DMS79 treated with DMSO at 0.1 percent for 48 hours (cell line): ENCODE measurements at regions not wholly inside any gene's neighbourhood (a gene's known extent, or its start where the extent isn't known, plus 50 kb on each side); places are given as distances from the start of the nearest gene placed in this dataset.
"Not testable (repeated sequence)": the region's sequence is repeated elsewhere in the genome, so short reads cannot be mapped to it uniquely, and the experiment has no call there.

Experiments used
- DNase-seq: peaks from one replicate; lab custom pipeline; 2025; lab: John Stamatoyannopoulos, UW

- DNase-seq = not testable (repeated sequence)
Observed at GRCh38 chr14:48260394-48261295, 585.2 kb upstream of the MDGA2 start.

GRCh38 chr14:48259876-48260275 is 584.5 kb upstream of the MDGA2 start:
- not testable (repeated sequence) for DNase-seq

- DNase-seq = not testable (repeated sequence)
Observed at GRCh38 chr14:48259232-48259631, 583.8 kb upstream of the MDGA2 start.

DNA sequence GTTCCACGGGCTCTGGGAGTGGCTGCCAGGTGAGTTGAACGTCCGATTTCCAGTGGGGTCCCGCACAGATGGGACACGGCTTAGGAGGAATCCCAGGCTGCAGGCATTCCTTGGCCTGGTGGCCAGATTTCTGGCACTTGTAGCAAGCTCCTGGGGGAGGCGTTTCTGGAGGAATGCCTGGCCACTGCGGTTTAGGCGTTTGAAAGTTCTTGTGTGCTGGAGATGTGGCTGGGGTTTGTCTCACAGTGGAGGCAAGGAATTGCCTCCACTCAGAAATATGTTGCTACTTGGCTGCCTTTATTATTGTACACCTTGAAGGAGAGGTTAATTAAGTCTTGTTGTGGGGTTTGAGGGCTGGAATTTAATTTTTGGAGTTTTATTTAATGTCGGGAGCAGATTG is 583.3 kb upstream of the MDGA2 start:
- not testable (repeated sequence) for DNase-seq

GRCh38 chr14:48253020-48253419 is 577.6 kb upstream of the MDGA2 start:
- DNase-seq = no peak

DNA sequence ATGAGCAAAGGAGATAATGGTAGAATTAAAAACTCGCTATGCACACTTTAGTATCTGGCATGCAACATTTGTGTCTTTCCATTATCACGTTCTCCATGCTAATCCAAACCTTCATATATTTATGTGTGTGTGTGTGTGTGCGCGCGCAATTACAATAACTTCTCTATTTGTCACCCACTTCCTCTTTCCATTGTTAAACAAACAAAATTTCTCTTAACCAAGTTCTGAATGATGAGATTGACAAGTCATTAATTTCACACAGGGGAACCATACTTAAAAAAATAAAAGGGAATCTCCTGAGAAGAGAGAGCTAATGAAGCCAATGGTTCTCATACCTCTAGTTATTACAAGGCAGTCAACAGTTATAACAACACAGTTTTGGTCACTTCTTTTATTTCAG is 575.9 kb upstream of the MDGA2 start:
- no peak for DNase-seq

- no peak for DNase-seq
Observed at GRCh38 chr14:48250575-48250974, 575.2 kb upstream of the MDGA2 start.

- DNase-seq = no peak
Observed at GRCh38 chr14:48247977-48248376, 572.6 kb upstream of the MDGA2 start.

- DNase-seq = no peak
Observed at GRCh38 chr14:48243900-48244299, 568.5 kb upstream of the MDGA2 start.

DNA sequence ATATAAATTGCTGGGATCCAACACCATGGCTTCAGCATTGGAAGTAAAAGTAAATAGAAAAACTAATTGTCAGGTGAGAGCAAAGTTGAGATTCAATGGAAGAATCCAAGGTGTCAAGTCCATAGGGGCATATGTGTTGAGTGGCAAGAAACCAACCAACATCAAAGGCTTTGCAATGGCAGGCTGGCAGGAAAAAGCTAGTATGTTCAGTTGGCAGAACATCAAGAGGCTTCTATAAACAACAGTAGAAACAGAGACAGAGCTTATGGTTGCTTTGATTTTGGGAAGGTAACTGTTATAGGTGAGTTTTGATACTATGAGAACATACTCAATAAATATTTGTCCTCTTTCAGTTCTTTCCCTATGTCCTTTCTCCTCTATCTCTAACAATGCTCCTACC is 553.7 kb upstream of the MDGA2 start:
- DNase-seq = no peak

DNA sequence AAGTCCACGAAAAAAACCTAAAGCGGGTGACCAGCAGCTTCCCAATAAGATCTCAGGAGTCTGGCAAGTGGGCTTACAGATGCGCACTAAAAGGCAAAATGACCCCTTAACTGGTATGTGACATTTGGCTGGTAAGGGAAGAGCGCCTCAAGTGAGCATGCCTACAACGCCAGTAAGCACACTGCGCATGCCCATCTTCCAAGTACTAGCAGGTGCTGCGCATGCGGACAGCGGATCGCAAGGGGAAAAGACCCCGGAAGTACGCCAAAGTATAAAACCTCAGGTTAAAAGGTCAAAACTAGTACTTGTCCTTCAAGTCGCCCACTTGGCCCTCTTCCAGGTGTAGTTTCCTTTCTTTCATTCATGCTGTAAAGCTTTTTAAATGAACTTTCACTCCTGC is 518.5 kb upstream of the MDGA2 start:
- no peak for DNase-seq

GRCh38 chr14:48149624-48150023 is 474.2 kb upstream of the MDGA2 start:
- not testable (repeated sequence) for DNase-seq

DNA sequence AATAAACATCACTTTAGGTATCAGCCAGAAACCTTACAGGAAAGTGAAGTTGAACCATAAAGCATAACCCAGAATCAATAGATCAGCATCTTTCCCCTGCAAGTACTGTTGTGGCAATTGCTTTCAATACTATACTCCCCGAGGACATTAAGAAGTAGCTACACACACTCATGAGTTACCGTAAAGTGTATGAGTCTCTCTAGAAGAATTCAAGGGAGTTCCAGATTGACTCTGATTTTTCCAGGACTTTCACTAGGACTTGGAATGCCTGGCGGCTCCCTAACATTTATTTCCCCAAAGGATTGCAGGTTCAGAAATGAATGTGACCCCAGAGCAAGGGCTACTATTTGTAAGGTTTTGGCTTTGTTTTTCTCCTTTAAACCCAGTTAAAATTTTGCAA is 465.4 kb upstream of the MDGA2 start:
- no peak for DNase-seq

DNA sequence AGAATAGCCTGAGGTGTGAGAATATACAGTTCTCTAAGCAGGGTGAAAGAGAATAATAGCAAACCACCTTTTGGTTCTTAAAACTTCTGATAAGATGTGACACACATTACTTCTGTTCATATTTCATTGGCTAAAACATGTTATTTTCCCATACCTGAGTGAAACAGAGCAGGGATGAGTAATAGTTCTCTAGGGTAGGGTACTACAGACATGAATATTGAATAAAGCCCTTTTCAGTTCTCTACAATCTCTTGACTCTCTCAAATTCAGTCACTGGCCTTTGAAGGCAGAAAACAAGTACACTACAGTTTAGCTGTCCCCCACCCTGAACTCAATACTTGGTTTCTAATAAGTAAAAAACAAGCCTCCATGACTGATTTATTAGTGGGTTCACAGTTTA is 454.1 kb upstream of the MDGA2 start:
- no peak for DNase-seq

DNA sequence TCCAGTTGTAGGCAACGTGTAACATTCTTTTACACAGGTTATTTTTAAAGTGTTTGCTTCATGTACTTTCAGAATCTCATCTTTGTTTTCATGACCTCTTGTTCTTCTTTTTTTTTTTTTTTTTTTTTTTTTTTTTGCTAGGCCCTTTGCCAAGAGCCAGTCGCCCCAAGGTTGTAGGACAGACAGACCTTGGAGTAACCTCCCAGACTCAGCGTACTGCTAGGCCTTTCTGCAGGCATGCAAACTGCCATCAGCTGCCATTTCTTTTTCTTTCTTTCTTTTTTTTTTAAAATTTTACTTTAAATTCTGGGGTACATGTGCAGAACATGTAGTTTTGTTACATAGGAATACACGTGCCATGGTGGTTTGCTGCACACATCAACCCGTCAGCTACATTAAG is 452.3 kb upstream of the MDGA2 start:
- DNase-seq = no peak

GRCh38 chr14:48125654-48126053 is 450.2 kb upstream of the MDGA2 start:
- no peak for DNase-seq

DNA sequence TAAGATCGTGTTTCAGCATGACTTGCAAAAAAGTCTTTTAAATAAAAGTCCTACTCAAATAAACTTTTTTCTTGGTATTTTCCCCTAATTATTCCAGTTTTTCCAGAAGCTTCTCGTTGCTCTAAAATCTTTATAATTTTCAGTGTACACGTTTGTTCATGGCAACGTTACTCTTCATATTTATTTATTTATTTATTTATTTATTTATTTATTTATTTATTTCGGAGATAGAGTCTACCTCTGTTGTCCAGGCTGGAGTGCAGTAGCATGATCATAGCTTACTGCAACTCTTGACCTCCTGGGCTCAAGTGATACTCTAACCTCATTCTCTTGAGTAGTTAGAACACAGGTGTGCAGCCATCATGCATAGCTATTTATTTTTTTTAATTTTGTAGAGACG is 438.3 kb upstream of the MDGA2 start:
- no peak for DNase-seq

DNA sequence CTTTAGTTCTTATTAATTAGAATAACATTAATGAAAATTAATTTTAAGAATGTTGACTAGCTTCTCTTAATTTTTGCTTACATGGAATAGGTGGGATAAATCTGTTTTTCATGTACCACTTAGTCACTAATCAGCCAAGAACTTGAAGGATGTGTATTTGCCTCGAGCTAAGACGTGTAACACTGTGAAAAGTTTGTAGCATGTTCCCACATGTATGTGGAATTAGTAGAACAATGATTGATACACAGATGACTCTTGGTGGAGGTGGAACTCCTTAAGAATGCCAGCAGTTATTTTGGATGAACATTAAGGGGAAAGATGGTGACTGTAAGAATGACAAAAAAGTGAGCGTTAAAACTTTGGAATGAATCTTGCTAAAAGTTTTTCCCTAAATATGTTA is 435.7 kb upstream of the MDGA2 start:
- no peak for DNase-seq

- DNase-seq = no peak
Observed at GRCh38 chr14:48107646-48108045, 432.2 kb upstream of the MDGA2 start.

DNA sequence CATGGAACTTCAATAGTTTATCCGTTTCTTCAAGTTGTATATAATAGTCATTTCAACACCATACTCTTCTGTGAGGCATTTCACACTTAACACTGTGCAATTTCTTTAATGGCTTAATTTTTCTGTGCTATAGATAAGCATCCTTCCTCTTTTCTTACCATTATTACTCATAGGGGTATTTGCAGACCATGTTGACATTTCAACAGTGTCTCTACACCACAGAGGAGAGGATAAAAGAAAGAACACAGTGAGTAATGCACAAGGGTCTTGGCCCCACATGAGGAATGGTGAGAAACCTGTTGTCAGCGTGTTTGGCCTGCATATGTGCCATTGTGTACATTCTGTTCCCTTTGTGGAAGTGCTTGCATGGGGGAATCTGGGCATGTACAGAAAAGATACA is 421.5 kb upstream of the MDGA2 start:
- no peak for DNase-seq

GRCh38 chr14:48086516-48086915 is 411.1 kb upstream of the MDGA2 start:
- no peak for DNase-seq

DNA sequence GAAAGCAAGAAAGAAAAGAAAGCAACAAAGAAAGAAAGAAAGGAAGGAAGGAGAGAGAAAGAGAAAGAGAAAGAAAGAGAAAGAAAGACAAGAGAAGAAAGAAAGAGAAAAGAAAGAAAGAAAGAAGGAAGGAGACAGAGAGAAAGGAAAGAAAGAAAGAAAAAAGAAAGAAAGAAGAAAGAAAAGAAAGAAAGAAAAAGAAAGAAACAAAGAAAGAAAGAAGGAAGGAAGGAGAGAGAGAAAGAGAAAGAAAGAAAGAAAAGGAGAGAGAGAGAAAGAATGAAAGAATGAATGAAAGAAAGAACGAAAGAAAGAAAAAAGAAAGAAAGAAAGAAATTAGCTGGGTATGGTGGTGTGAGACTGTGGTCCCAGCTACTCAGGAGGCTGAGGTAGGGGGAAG is 400.1 kb upstream of the MDGA2 start:
- no peak for DNase-seq

GRCh38 chr14:48052973-48053372 is 377.6 kb upstream of the MDGA2 start:
- no peak for DNase-seq

GRCh38 chr14:48035836-48036235 is 360.4 kb upstream of the MDGA2 start:
- no peak for DNase-seq
